C4-2B (cell line): ENCODE measurements at regions not wholly inside any gene's neighbourhood (a gene's known extent, or its start where the extent isn't known, plus 50 kb on each side); places are given as distances from the start of the nearest gene placed in this dataset.

Experiments used
- H3K27ac ChIP-seq: fragments of 450-650 bp; 2 replicates; pipeline ENCODE4 v1.5.1; 2017
- CTCF ChIP-seq: fragments of 450-650 bp; conservative IDR thresholded peaks from 2 replicates; pipeline ENCODE4 v1.5.1; 2017; ENCODE audit warnings: mild to moderate bottlenecking
- ZFX ChIP-seq: fragments of 450-650 bp; IDR thresholded peaks from 2 replicates; pipeline ENCODE4 v1.6.1; 2017

GRCh38 chr1:68551459-68551858 lies 54.6 kb upstream of the DEPDC1 start:
- TF ChIP-seq ZFX (no peak), CTCF (no peak)
- no peak overlapping the region for H3K27ac ChIP-seq

- no peak overlapping the region for H3K27ac ChIP-seq
- TF ChIP-seq ZFX (no peak), CTCF (no peak)
Observed at GRCh38 chr1:68558321-68559026, 61.6 kb upstream of the DEPDC1 start.

- TF ChIP-seq CTCF (no peak), ZFX (no peak)
Observed at GRCh38 chr1:68565923-68566322, 69.0 kb upstream of the DEPDC1 start.

GRCh38 chr1:68570871-68571270 lies 74.0 kb upstream of the DEPDC1 start:
- TF ChIP-seq CTCF (peak; percentile 43), ZFX (no peak)
- H3K27ac ChIP-seq = no peak overlapping the region

More at GRCh38 chr1:68565923-68566322, 69.0 kb upstream of the DEPDC1 start:
- no peak overlapping the region for H3K27ac ChIP-seq

- no peak overlapping the region for H3K27ac ChIP-seq
- TF ChIP-seq CTCF (no peak), ZFX (no peak)
Observed at GRCh38 chr1:68571454-68572235, 74.8 kb upstream of the DEPDC1 start.

- no peak for TF ChIP-seq ZFX
- TF ChIP-seq CTCF = no peak
- H3K27ac ChIP-seq = no peak overlapping the region
Observed at GRCh38 chr1:68585351-68585750, 88.5 kb upstream of the DEPDC1 start.

- no peak for TF ChIP-seq CTCF
- no peak for TF ChIP-seq ZFX
- no peak overlapping the region for H3K27ac ChIP-seq
Observed at GRCh38 chr1:68586766-68587165, 89.9 kb upstream of the DEPDC1 start.
